ENCODE measurements at regions not wholly inside any gene's neighbourhood (a gene's known extent, or its start where the extent isn't known, plus 50 kb on each side); places are given as distances from the start of the nearest gene placed in this dataset.

DNA sequence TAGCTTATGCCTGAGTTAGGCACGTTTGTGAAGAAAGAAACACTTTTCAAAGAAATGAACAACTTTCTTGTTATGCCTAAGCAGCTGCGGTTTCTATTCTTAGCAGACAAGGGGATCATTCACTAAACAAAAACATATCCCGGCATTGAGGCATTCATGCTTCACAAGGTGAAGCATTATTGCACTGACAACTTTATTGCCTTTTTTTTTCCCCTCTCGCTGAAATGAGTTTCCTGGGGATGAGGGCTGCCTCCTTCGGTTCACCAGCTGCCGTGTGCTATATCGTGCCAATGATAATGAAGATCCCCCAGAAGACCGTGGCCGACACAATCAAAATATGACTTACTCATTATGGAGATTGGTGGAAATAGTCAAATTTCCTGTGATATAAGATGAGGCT, 288.2 kb upstream of the ST6GAL2 start:
- Histone ChIP-seq H3K27me3 (no peaks in the 10 kb centered on the region), H3K4me3 (no peak overlapping the region), H3K27ac (no peak overlapping the region), H3K36me3 (no peaks in the 10 kb centered on the region), H3K9me3 (no peaks in the 10 kb centered on the region), H3K4me1 (no peaks in the 10 kb centered on the region)
- no peak for DNase-seq
- intact Hi-C loops (cut with DNase I), result no loop called here
- TF ChIP-seq, protein P1, sequence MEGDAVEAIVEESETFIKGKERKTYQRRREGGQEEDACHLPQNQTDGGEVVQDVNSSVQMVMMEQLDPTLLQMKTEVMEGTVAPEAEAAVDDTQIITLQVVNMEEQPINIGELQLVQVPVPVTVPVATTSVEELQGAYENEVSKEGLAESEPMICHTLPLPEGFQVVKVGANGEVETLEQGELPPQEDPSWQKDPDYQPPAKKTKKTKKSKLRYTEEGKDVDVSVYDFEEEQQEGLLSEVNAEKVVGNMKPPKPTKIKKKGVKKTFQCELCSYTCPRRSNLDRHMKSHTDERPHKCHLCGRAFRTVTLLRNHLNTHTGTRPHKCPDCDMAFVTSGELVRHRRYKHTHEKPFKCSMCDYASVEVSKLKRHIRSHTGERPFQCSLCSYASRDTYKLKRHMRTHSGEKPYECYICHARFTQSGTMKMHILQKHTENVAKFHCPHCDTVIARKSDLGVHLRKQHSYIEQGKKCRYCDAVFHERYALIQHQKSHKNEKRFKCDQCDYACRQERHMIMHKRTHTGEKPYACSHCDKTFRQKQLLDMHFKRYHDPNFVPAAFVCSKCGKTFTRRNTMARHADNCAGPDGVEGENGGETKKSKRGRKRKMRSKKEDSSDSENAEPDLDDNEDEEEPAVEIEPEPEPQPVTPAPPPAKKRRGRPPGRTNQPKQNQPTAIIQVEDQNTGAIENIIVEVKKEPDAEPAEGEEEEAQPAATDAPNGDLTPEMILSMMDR (IDR thresholded peaks at IDR 0.05), result no peak
- TF ChIP-seq POLR2A (IDR thresholded peaks at IDR 0.05), result no peak
- 69 to 89% methylated on average over 8 to 9 of the region's 9 CpGs for WGBS, 2 donors

DNA sequence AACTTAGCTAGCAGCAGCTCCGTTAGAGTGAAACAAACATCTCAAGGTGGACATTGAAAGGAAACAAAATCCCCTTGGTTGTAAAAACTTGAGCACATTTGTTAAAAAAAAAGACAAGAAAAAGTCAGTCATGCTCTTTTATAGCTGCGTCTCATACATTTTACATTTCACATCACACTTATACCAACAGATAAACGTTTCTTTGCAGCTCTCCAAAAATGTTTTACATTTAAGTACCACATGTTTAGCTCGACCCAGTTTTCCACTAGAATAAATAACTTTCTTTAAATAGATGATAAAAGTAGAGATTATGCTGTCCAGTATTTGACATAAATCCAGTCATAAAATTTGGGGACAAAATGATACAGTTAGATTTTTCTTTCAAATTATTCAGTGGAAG, 297.0 kb upstream of the ST6GAL2 start:
- H3K36me3 ChIP-seq, result no peaks in the 10 kb centered on the region
- H3K4me3 ChIP-seq, result no peak overlapping the region
- H3K4me1 ChIP-seq, result no peaks in the 10 kb centered on the region
- WGBS, 2 donors, result 66 to 75% methylated on average over 4 of the region's 4 CpGs
- H3K9me3 ChIP-seq, result no peaks in the 10 kb centered on the region
- no peaks in the 10 kb centered on the region for H3K27me3 ChIP-seq
- TF ChIP-seq, protein P1 (IDR thresholded peaks at IDR 0.05), result no peak
- TF ChIP-seq POLR2A (IDR thresholded peaks at IDR 0.05), result no peak
- DNase-seq, result no peak
- intact Hi-C loops (cut with DNase I), result no loop called here
- H3K27ac ChIP-seq, result no peak overlapping the region

DNA sequence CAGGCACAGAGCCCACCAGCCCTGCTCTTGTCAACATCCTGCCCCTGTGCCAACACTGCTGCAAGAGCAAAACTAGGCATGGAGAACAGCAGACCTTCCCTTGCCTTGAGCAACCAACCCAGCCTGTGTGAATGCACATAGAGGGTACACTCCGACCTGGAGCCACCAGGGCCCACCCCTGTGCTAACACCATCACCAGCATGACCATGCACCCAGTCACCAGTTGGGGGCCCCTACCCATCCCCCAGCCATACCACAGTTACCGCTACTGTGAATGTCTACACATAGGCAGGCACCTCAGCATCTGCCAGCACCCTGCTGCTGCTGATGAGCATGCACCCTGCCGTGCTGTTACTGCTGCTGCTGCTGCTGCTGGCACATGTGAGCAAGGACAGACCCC, 301.9 kb upstream of the ST6GAL2 start:
- Histone ChIP-seq H3K9me3 (no peaks in the 10 kb centered on the region), H3K4me1 (no peaks in the 10 kb centered on the region), H3K27me3 (no peaks in the 10 kb centered on the region), H3K27ac (no peak overlapping the region), H3K4me3 (no peak overlapping the region), H3K36me3 (no peaks in the 10 kb centered on the region)
- 50 to 83% methylated on average over 1 to 2 of the region's 3 CpGs for WGBS, 2 donors
- TF ChIP-seq, protein P1 (IDR thresholded peaks at IDR 0.05), result no peak
- no peak for TF ChIP-seq POLR2A (IDR thresholded peaks at IDR 0.05)
- intact Hi-C loops (cut with DNase I), result no loop called here
- DNase-seq, result no peak

DNA sequence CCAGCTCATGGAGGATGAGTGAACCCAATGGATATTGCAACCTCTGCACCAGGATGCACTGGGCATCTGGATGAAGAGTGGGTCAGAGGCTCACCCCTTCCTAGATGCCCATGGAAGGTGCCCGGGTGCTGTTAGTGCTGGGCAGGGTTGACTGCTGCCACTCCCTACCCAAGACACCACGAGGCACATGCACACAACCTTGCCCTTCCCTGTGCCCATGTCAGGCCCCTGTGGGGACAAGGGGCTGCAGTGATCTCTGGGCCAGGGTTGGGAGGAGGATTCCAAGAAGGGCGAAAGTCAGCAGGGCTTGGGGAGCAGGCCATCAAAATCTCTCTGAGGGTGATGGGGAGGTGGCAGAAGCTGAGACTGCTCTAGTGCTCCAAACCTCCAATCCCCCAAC, 309.7 kb upstream of the ST6GAL2 start:
- TF ChIP-seq, protein P1 (IDR thresholded peaks at IDR 0.05), result no peak
- no peak for TF ChIP-seq POLR2A (IDR thresholded peaks at IDR 0.05)
- Histone ChIP-seq H3K4me3 (no peak overlapping the region), H3K36me3 (no peaks in the 10 kb centered on the region), H3K9me3 (no peaks in the 10 kb centered on the region), H3K27ac (no peak overlapping the region), H3K27me3 (no peaks in the 10 kb centered on the region), H3K4me1 (no peaks in the 10 kb centered on the region)
- intact Hi-C loops (cut with DNase I), result no loop called here
- no CpG with 5 or more reads among the region's 3 CpGs for WGBS, 2 donors
- no peak for DNase-seq

DNA sequence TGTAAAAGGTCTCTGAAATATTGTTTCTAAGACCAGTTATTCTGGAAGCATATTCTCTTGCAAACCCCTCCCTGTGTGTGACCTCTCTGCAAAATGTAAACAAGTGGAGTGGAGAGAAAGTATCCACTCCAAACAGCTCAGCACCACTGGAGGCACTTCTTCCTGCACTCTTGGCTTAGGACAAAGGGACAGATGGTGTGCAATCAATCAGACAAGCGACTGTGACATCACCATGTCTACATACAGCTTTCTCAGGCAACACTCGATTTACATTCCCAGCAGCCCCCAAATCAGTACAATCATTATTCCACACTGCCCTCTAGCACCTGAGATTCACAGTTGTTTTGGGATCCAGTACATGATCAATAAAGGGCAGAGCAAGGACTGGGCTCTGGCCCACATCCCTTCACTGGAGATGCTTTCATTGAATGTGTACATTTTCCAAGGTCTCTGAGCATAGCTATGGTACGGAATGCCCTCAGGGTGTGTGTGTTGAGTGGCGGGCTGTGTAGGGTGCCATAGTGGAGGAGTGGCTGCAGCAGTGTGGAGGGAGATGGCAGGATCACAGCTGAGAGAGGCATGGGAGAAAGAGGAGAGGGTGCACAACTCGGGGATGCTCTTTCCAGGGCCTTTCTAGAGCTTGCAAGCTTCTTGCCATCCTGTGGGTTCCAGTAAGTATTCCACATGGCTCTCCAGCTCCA, 311.8 kb upstream of the ST6GAL2 start:
- H3K36me3 ChIP-seq, result no peaks in the 10 kb centered on the region
- H3K9me3 ChIP-seq, result no peaks in the 10 kb centered on the region
- intact Hi-C loops (cut with DNase I), result no loop called here
- no peaks in the 10 kb centered on the region for H3K27me3 ChIP-seq
- TF ChIP-seq POLR2A (IDR thresholded peaks at IDR 0.05), result no peak
- H3K4me3 ChIP-seq, result no peak overlapping the region
- no peak overlapping the region for H3K27ac ChIP-seq
- H3K4me1 ChIP-seq, result no peaks in the 10 kb centered on the region
- WGBS, 2 donors, result 77 to 78% methylated on average over 4 to 5 of the region's 5 CpGs
- no peak for DNase-seq

Data from esophagus squamous epithelium (tissue), 5 donors.